B cell (primary cell): ENCODE measurements at regions not wholly inside any gene's neighbourhood (a gene's known extent, or its start where the extent isn't known, plus 50 kb on each side); places are given as distances from the start of the nearest gene placed in this dataset.

Source experiments
- ATAC-seq: fragments of 200-7000 bp; cut with Tn5 transposase; one replicate; pipeline ENCODE4 v1.10.0; 2021; ENCODE audit warnings: low read depth, mild to moderate bottlenecking, moderate number of reproducible peaks, moderate library complexity
- CTCF ChIA-PET: fragments of 350-600 bp; sonication (Branson Sonifier 250); formaldehyde crosslinking; loops from one replicate; lab custom pipeline; 2021; ENCODE audit warnings: antibody characterized with exemption, inconsistent platforms; lab: Charles Lee
- POLR2A ChIA-PET: fragments of 350-600 bp; sonication (Branson Sonifier 250); formaldehyde crosslinking; loops from one replicate; lab custom pipeline; 2021; ENCODE audit warnings: antibody characterized with exemption; lab: Charles Lee
- DNase-seq: peaks from one replicate; pipeline ENCODE4 v3.0.0; 2013
- H2AFZ ChIP-seq: 2 replicates; pipeline ENCODE4 v1.6.1; 2012; ENCODE audit warnings: mild to moderate bottlenecking, low read depth, low read length; ENCODE audit not compliant: insufficient read depth, poor library complexity, severe bottlenecking
- H3K27ac ChIP-seq, 2 donors: 1 replicate in 1 of 2; 2 replicates in 1 of 2; pipeline ENCODE4 v1.5.1; 2012 to 2013; ENCODE audit warnings: low read length in 2 of 2, mild to moderate bottlenecking in 2 of 2, moderate library complexity in 1 of 2
- H3K27me3 ChIP-seq, 4 experiments: fragments of 200-600 bp in 1 of 4; sonication (generic) in 1 of 4; replicated peaks in 1 of 4; 1 replicate in 2 of 4; 2 replicates in 2 of 4; pipeline versions ENCODE4 v1.6.1 to v1.7.0; 2013 to 2016; ENCODE audit warnings: low read length in 3 of 4, mild to moderate bottlenecking in 2 of 4, mixed read lengths in 1 of 4, moderate library complexity in 1 of 4; ENCODE audit not compliant: insufficient read depth in 4 of 4, control insufficient read depth in 3 of 4; ENCODE audit errors: control extremely low read depth in 1 of 4
- H3K36me3 ChIP-seq, 2 experiments: replicated peaks in 1 of 2; 1 replicate in 1 of 2; 2 replicates in 1 of 2; pipeline versions ENCODE4 v1.6.1 to v1.7.1; 2013; ENCODE audit warnings: low read length in 1 of 2; ENCODE audit not compliant: insufficient read depth in 2 of 2, control insufficient read depth in 1 of 2; ENCODE audit errors: control extremely low read depth in 1 of 2, extremely low read depth in 1 of 2
- H3K4me1 ChIP-seq, 2 donors: fragments of 200-600 bp in 1 of 2; sonication (generic) in 1 of 2; 1 replicate in 1 of 2; 2 replicates in 1 of 2; pipeline versions ENCODE4 v1.5.1 to v1.6.1; 2013 to 2017; ENCODE audit warnings: low read length in 2 of 2; ENCODE audit not compliant: control insufficient read depth in 2 of 2, insufficient read depth in 2 of 2
- H3K4me2 ChIP-seq: replicated peaks from 2 replicates; pipeline ENCODE3; 2012; ENCODE audit warnings: mild to moderate bottlenecking, low read depth, low read length; ENCODE audit not compliant: poor library complexity, severe bottlenecking
- H3K4me3 ChIP-seq, 5 experiments: fragments of 200-600 bp in 1 of 5; sonication (generic) in 1 of 5; 1 replicate in 3 of 5; 2 replicates in 2 of 5; pipeline versions ENCODE4 v1.5.1 to v1.7.0; 2011 to 2016; ENCODE audit warnings: low read length in 4 of 5, mild to moderate bottlenecking in 4 of 5, low read depth in 2 of 5, control low read depth in 1 of 5, moderate library complexity in 1 of 5; ENCODE audit not compliant: insufficient read depth in 1 of 5; ENCODE audit errors: control extremely low read depth in 1 of 5, extremely low read depth in 1 of 5
- H3K79me2 ChIP-seq: fragments of 200-600 bp; sonication (generic); one replicate; pipeline ENCODE4 v1.6.0; 2016; ENCODE audit warnings: low read length; ENCODE audit not compliant: control insufficient read depth, insufficient read depth
- H3K9ac ChIP-seq: fragments of 200-600 bp; sonication (generic); 2 replicates; pipeline ENCODE4 v1.6.1; 2017; ENCODE audit warnings: mild to moderate bottlenecking, low read length, moderate library complexity
- H3K9me3 ChIP-seq, 3 donors: one replicate each; pipeline versions ENCODE4 v1.6.1 to v1.7.1; 2013; ENCODE audit warnings: low read length in 2 of 3; ENCODE audit not compliant: control insufficient read depth in 2 of 3, insufficient read depth in 1 of 3; ENCODE audit errors: control extremely low read depth in 1 of 3
- H4K20me1 ChIP-seq: 2 replicates; pipeline ENCODE4 v1.6.0; 2012; ENCODE audit warnings: mild to moderate bottlenecking, low read length; ENCODE audit not compliant: insufficient read depth, control insufficient read depth, poor library complexity, severe bottlenecking
- H3K27ac Mint-ChIP-seq: one replicate; pipeline ENCODE4 v1.8.0; 2021; ENCODE audit warnings: mixed read lengths
- H3K27me3 Mint-ChIP-seq: one replicate; pipeline ENCODE4 v1.8.0; 2021; ENCODE audit warnings: mixed read lengths
- H3K4me1 Mint-ChIP-seq: one replicate; pipeline ENCODE4 v1.8.0; 2021; ENCODE audit warnings: mixed read lengths
- H3K4me3 Mint-ChIP-seq: one replicate; pipeline ENCODE4 v1.8.0; 2021; ENCODE audit warnings: mixed read lengths
- H3K9me3 Mint-ChIP-seq: one replicate; pipeline ENCODE4 v1.8.0; 2022; ENCODE audit warnings: mixed read lengths; ENCODE audit not compliant: insufficient read depth
- EZH2 ChIP-seq: IDR thresholded peaks from 2 replicates; pipeline ENCODE4 v1.6.1; 2012; ENCODE audit warnings: borderline replicate concordance, low read depth, mild to moderate bottlenecking, moderate library complexity, low read length; ENCODE audit not compliant: insufficient read depth, poor library complexity, severe bottlenecking
- WGBS: methylation state at CpG from one replicate; pipeline ENCODE4 v1.1.5; 2013; ENCODE audit warnings: missing lambda C conversion rate; ENCODE audit not compliant: insufficient coverage; 5-methylcytosine and 5-hydroxymethylcytosine counted together
- intact Hi-C: fragments of 100-400 bp; cut with micrococcal nuclease; formaldehyde crosslinking; loops from one replicate; pipeline ENCODE4 v1.10.0; 2022
- TF ChIP-seq, protein P1 (sequence below): fragments of 200-600 bp; IDR thresholded peaks from one replicate; pipeline ENCODE4 v1.8.0; 2022; ENCODE audit warnings: antibody characterized with exemption, mild to moderate bottlenecking

DNA sequence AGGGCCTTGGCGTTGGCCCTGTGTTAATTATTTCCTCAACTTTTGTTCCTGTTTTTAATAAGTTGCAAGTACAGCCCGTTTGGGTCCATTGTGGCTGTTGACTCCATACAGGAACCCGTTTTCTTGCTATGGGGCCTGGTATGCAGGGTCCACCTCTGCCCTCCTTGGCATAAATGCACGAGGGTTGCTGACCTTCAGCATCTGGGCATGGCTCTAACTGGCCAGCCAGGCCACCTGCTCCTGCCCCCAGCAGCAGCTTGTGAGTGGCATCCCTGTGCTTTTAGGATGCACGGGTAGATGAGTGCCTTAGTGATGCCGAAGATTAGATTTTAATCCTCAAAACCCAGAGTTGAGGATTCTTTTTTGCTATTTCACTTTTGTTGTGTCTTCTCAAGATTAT, 123.2 kb downstream of the GLRX3 start:
- no peak overlapping the region for H2AFZ ChIP-seq
- no peaks in the 10 kb centered on the region for H3K27me3 ChIP-seq
- no peak overlapping the region for H3K27ac Mint-ChIP-seq
- H3K4me3 Mint-ChIP-seq, result no peak overlapping the region
- H3K4me1 Mint-ChIP-seq, result no peaks in the 10 kb centered on the region
- no peak overlapping the region for H3K4me2 ChIP-seq
- WGBS, result 63% methylated on average over 4 of the region's 6 CpGs
- POLR2A ChIA-PET, result no interaction called here
- CTCF ChIA-PET, result no interaction called here
- H3K36me3 ChIP-seq, result no peaks in the 10 kb centered on the region
- no peak for ATAC-seq
- intact Hi-C loops, result no loop called here
- H3K4me1 ChIP-seq, result no peaks in the 10 kb centered on the region
- H3K27ac ChIP-seq, result no peak overlapping the region
- H3K27me3 Mint-ChIP-seq, result no peaks in the 10 kb centered on the region
- H4K20me1 ChIP-seq, result no peaks in the 10 kb centered on the region
- no peak for DNase-seq
- H3K9ac ChIP-seq, result no peak overlapping the region
- no peaks in the 10 kb centered on the region for H3K9me3 Mint-ChIP-seq
- H3K79me2 ChIP-seq, result no peaks in the 10 kb centered on the region
- no peak overlapping the region for H3K4me3 ChIP-seq
- H3K9me3 ChIP-seq, result peaks cover 0 to 24% (median 0%) of the 10 kb centered on the region in 3 donors
- TF ChIP-seq EZH2, result no peak
- TF ChIP-seq, protein P1, sequence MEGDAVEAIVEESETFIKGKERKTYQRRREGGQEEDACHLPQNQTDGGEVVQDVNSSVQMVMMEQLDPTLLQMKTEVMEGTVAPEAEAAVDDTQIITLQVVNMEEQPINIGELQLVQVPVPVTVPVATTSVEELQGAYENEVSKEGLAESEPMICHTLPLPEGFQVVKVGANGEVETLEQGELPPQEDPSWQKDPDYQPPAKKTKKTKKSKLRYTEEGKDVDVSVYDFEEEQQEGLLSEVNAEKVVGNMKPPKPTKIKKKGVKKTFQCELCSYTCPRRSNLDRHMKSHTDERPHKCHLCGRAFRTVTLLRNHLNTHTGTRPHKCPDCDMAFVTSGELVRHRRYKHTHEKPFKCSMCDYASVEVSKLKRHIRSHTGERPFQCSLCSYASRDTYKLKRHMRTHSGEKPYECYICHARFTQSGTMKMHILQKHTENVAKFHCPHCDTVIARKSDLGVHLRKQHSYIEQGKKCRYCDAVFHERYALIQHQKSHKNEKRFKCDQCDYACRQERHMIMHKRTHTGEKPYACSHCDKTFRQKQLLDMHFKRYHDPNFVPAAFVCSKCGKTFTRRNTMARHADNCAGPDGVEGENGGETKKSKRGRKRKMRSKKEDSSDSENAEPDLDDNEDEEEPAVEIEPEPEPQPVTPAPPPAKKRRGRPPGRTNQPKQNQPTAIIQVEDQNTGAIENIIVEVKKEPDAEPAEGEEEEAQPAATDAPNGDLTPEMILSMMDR, result no peak

- no peak overlapping the region for H3K4me3 Mint-ChIP-seq
- Histone ChIP-seq H3K9ac (no peak overlapping the region), H3K79me2 (no peaks in the 10 kb centered on the region), H3K27ac (no peak overlapping the region), H3K4me2 (no peak overlapping the region), H3K27me3 (no peaks in the 10 kb centered on the region), H4K20me1 (no peaks in the 10 kb centered on the region), H3K4me3 (no peak overlapping the region), H2AFZ (no peak overlapping the region), H3K36me3 (no peaks in the 10 kb centered on the region), H3K4me1 (no peaks in the 10 kb centered on the region), H3K9me3 (peaks cover 0 to 26% (median 0%) of the 10 kb centered on the region in 3 donors)
- DNase-seq (no peak), ATAC-seq (no peak)
- CTCF ChIA-PET, result no interaction called here
- no peak for TF ChIP-seq EZH2
- TF ChIP-seq, protein P1, result no peak
- WGBS, result 66% methylated on average over 5 of the region's 5 CpGs
- POLR2A ChIA-PET, result no interaction called here
- no peaks in the 10 kb centered on the region for H3K9me3 Mint-ChIP-seq
- no peaks in the 10 kb centered on the region for H3K4me1 Mint-ChIP-seq
- no peaks in the 10 kb centered on the region for H3K27me3 Mint-ChIP-seq
- intact Hi-C loops, result no loop called here
- no peak overlapping the region for H3K27ac Mint-ChIP-seq
Observed at GRCh38 chr10:130261306-130261705, 125.1 kb downstream of the GLRX3 start.
